ENCODE measurements at regions not wholly inside any gene's neighbourhood (a gene's known extent, or its start where the extent isn't known, plus 50 kb on each side); places are given as distances from the start of the nearest gene placed in this dataset.

DNA sequence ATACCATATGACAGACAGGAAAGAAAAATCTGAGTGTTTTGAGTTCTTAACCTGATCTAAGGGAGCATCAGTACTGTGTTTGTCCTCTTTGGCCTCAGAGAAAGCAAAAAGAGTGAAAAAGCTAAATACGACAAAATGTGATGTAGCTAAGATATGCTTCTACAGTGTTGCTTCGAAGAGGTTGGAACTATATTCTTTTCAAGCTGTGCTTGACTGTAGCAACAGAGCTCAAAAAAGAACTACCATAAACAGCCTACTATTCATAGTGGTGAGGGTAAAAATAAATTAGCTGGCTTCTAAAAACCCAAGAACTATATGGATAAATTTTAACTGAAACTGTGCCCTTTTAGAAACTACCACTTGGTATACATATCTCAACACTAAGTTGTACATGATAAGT lies 881.8 kb upstream of the PCDH10 start:
- no peaks in the 10 kb centered on the region for H3K36me3 ChIP-seq
- TF ChIP-seq POLR2AphosphoS5 (IDR thresholded peaks at IDR 0.05), result no peak
- intact Hi-C loops (cut with DNase I; ENCODE audit: low total_unique reads), result no loop called here

DNA sequence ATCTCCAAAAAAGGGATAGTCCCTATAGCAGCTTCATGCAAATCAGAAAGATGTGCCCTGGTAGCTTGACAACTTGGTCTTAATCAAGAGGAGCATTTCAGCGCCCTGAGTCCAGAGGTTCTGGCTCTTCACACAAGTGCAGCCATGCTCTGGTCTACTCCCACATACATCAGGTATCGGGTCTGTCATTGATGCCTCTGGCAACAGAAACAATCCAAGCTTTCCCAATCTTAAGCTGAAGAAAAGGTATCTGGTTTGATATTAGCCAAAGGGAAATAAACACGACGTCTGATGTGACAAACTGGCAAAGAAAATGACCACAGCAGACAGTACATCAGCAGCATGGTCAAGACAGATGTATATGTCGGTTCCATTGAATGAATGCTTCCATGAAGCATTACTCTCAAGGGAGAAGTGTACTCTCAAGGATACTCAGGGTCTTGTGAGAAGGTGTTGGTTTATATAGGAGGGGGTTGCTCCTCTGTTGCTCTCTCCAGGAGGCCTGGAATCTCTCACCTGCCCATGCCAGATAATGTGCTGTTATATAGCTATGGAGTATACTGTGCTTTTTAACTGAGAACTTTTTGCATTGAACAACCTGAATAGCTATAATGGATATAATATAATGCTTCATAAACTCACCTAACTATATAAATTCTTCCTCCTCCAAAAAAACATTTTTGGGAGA lies 879.6 kb upstream of the PCDH10 start:
- H3K27ac ChIP-seq, result no peak overlapping the region
- TF ChIP-seq POLR2A (IDR thresholded peaks at IDR 0.05), result no peak
- no peak for TF ChIP-seq EP300 (IDR thresholded peaks at IDR 0.05; ENCODE audit: low read depth)
- TF ChIP-seq, protein P1, sequence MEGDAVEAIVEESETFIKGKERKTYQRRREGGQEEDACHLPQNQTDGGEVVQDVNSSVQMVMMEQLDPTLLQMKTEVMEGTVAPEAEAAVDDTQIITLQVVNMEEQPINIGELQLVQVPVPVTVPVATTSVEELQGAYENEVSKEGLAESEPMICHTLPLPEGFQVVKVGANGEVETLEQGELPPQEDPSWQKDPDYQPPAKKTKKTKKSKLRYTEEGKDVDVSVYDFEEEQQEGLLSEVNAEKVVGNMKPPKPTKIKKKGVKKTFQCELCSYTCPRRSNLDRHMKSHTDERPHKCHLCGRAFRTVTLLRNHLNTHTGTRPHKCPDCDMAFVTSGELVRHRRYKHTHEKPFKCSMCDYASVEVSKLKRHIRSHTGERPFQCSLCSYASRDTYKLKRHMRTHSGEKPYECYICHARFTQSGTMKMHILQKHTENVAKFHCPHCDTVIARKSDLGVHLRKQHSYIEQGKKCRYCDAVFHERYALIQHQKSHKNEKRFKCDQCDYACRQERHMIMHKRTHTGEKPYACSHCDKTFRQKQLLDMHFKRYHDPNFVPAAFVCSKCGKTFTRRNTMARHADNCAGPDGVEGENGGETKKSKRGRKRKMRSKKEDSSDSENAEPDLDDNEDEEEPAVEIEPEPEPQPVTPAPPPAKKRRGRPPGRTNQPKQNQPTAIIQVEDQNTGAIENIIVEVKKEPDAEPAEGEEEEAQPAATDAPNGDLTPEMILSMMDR (IDR thresholded peaks at IDR 0.05), result no peak
- TF ChIP-seq POLR2AphosphoS5 (IDR thresholded peaks at IDR 0.05), result no peak
- H3K4me1 ChIP-seq, result no peaks in the 10 kb centered on the region
- H3K27me3 ChIP-seq, result no peaks in the 10 kb centered on the region
- no peak overlapping the region for H3K4me3 ChIP-seq
- no peaks in the 10 kb centered on the region for H3K36me3 ChIP-seq
- in situ Hi-C loops (cut with MboI; ENCODE audit: low pct_ligation_motif_present in 1 of 4, low pct_unique_long_range_greater_than_20kb in 1 of 4, low sequenced_read_pairs in 3 of 4), result no loop called here
- intact Hi-C loops (cut with DNase I; ENCODE audit: low total_unique reads), result no loop called here
- WGBS, 2 donors (ENCODE audit: low coverage in 1 of 2), result 82 to 85% methylated on average over 4 to 5 of the region's 5 CpGs
- no peak for DNase-seq
- no peaks in the 10 kb centered on the region for H3K9me3 ChIP-seq

More for the DNA sequence above, 881.8 kb upstream of the PCDH10 start:
- Histone ChIP-seq H3K4me1 (no peaks in the 10 kb centered on the region), H3K27me3 (no peaks in the 10 kb centered on the region), H3K27ac (no peak overlapping the region), H3K4me3 (no peak overlapping the region), H3K9me3 (no peaks in the 10 kb centered on the region)
- in situ Hi-C loops (cut with MboI; ENCODE audit: low pct_ligation_motif_present in 1 of 4, low pct_unique_long_range_greater_than_20kb in 1 of 4, low sequenced_read_pairs in 3 of 4), result no loop called here
- no peak for DNase-seq
- 85 to 87% methylated on average over 2 of the region's 2 CpGs for WGBS, 2 donors (ENCODE audit: low coverage in 1 of 2)

GRCh38 chr4:132275583-132276121 lies 873.4 kb upstream of the PCDH10 start:
- Histone ChIP-seq H3K4me1 (no peaks in the 10 kb centered on the region), H3K4me3 (no peak overlapping the region), H3K27ac (no peak overlapping the region), H3K36me3 (no peaks in the 10 kb centered on the region), H3K9me3 (no peaks in the 10 kb centered on the region), H3K27me3 (no peaks in the 10 kb centered on the region)
- 56 to 57% methylated on average over 1 of the region's 1 CpG for WGBS, 2 donors (ENCODE audit: low coverage in 1 of 2)
- in situ Hi-C loops (cut with MboI; ENCODE audit: low pct_ligation_motif_present in 1 of 4, low pct_unique_long_range_greater_than_20kb in 1 of 4, low sequenced_read_pairs in 3 of 4), result no loop called here
- TF ChIP-seq EP300 (IDR thresholded peaks at IDR 0.05; ENCODE audit: low read depth), result no peak
- TF ChIP-seq, protein P1 (IDR thresholded peaks at IDR 0.05), result no peak
- TF ChIP-seq POLR2AphosphoS5 (IDR thresholded peaks at IDR 0.05), result no peak
- TF ChIP-seq POLR2A (IDR thresholded peaks at IDR 0.05), result no peak
- intact Hi-C loops (cut with DNase I; ENCODE audit: low total_unique reads), result no loop called here
- no peak for DNase-seq

GRCh38 chr4:132276185-132276584 lies 872.9 kb upstream of the PCDH10 start:
- Histone ChIP-seq H3K9me3 (no peaks in the 10 kb centered on the region), H3K27me3 (no peaks in the 10 kb centered on the region), H3K4me3 (no peak overlapping the region), H3K4me1 (no peaks in the 10 kb centered on the region), H3K36me3 (no peaks in the 10 kb centered on the region), H3K27ac (no peak overlapping the region)
- TF ChIP-seq EP300 (IDR thresholded peaks at IDR 0.05; ENCODE audit: low read depth) (no peak), POLR2A (IDR thresholded peaks at IDR 0.05) (no peak), POLR2AphosphoS5 (IDR thresholded peaks at IDR 0.05) (no peak)
- TF ChIP-seq, protein P1 (IDR thresholded peaks at IDR 0.05), result no peak
- intact Hi-C loops (cut with DNase I; ENCODE audit: low total_unique reads) (no loop called here), in situ Hi-C loops (cut with MboI; ENCODE audit: low pct_ligation_motif_present in 1 of 4, low pct_unique_long_range_greater_than_20kb in 1 of 4, low sequenced_read_pairs in 3 of 4) (no loop called here)
- no peak for DNase-seq
- WGBS, 2 donors (ENCODE audit: low coverage in 1 of 2), result 81 to 93% methylated on average over 2 to 4 of the region's 4 CpGs
